HEK293T (cell line): ENCODE measurements at regions not wholly inside any gene's neighbourhood (a gene's known extent, or its start where the extent isn't known, plus 50 kb on each side); places are given as distances from the start of the nearest gene placed in this dataset.

Source experiments
- CTCF ChIA-PET: fragments of 350-600 bp; formaldehyde crosslinking; extraction: SDS; loops from one replicate; lab custom pipeline; 2021; ENCODE audit warnings: antibody characterized with exemption, inconsistent platforms; lab: Yijun Ruan, JAX
- POLR2A ChIA-PET: fragments of 350-600 bp; formaldehyde crosslinking; extraction: SDS; loops from one replicate; lab custom pipeline; 2020; ENCODE audit warnings: antibody characterized with exemption, inconsistent platforms; lab: Yijun Ruan, JAX
- DNase-seq: peaks from one replicate; pipeline ENCODE4 v3.0.0; 2012; ENCODE audit warnings: mixed read lengths; ENCODE audit errors: extremely low spot score
- ARNT ChIP-seq: fragments of 450-650 bp; IDR thresholded peaks from 2 replicates; pipeline ENCODE4 v1.6.1; 2017; ENCODE audit warnings: mild to moderate bottlenecking
- BHLHE40 ChIP-seq: fragments of 450-650 bp; IDR thresholded peaks from 2 replicates; pipeline ENCODE4 v1.6.1; 2016; ENCODE audit warnings: mild to moderate bottlenecking, moderate library complexity, borderline replicate concordance
- CTBP1 ChIP-seq: fragments of 450-650 bp; IDR thresholded peaks from 2 replicates; pipeline ENCODE4 v1.6.1; 2016; ENCODE audit warnings: borderline replicate concordance
- ELF4 ChIP-seq: fragments of 450-650 bp; IDR thresholded peaks from 2 replicates; pipeline ENCODE4 v1.6.1; 2017; ENCODE audit warnings: antibody characterized with exemption
- FOXA1 ChIP-seq: fragments of 450-650 bp; IDR thresholded peaks from 2 replicates; pipeline ENCODE4 v1.6.1; 2016; ENCODE audit warnings: mild to moderate bottlenecking
- FOXK2 ChIP-seq: fragments of 450-650 bp; IDR thresholded peaks from 2 replicates; pipeline ENCODE4 v1.6.1; 2016; ENCODE audit warnings: mild to moderate bottlenecking
- FOXM1 ChIP-seq: fragments of 450-650 bp; IDR thresholded peaks from 2 replicates; pipeline ENCODE4 v1.6.1; 2017; ENCODE audit warnings: mild to moderate bottlenecking, borderline replicate concordance
- HDGF ChIP-seq: fragments of 450-650 bp; IDR thresholded peaks from 2 replicates; pipeline ENCODE4 v1.6.1; 2017; ENCODE audit warnings: antibody characterized with exemption, borderline replicate concordance
- L3MBTL2 ChIP-seq: fragments of 450-650 bp; conservative IDR thresholded peaks from 2 replicates; pipeline ENCODE4 v1.6.1; 2016; ENCODE audit warnings: mild to moderate bottlenecking
- LEF1 ChIP-seq: fragments of 450-650 bp; IDR thresholded peaks from 2 replicates; pipeline ENCODE4 v1.6.1; 2017; ENCODE audit warnings: mild to moderate bottlenecking, borderline replicate concordance
- NFRKB ChIP-seq: fragments of 450-650 bp; IDR thresholded peaks from 2 replicates; pipeline ENCODE4 v1.6.1; 2016; ENCODE audit warnings: mild to moderate bottlenecking, moderate library complexity
- SP1 ChIP-seq: fragments of 450-650 bp; IDR thresholded peaks from 2 replicates; pipeline ENCODE4 v1.6.1; 2017
- SUZ12 ChIP-seq: fragments of 450-650 bp; IDR thresholded peaks from 2 replicates; pipeline ENCODE4 v1.6.1; 2016; ENCODE audit warnings: mild to moderate bottlenecking
- TARDBP ChIP-seq: fragments of 450-650 bp; IDR thresholded peaks from 2 replicates; pipeline ENCODE4 v1.6.1; 2016
- ZNF384 ChIP-seq: fragments of 450-650 bp; IDR thresholded peaks from 2 replicates; pipeline ENCODE4 v1.6.1; 2016
- TF ChIP-seq, protein P1 (sequence below): fragments of 450-650 bp; IDR thresholded peaks from 2 replicates; pipeline ENCODE4 v1.6.1; 2016

DNA sequence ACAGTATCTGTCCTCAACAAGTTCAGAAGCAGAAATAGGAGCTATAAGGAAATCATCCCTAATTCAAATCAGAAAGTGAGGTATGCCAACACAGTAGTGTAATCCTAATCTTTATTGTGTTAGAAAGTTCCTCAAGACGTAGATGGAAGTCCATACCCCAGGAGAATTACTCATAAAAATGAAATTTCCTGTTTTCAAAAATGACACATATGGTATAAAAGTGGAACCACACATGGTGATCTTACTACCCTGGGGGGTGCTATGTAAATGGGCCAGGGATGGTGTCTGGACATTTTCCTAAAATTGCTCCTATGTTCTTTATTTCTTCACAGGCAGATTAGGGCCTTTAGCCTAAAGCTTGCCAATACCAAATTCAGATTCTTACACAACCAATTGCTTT lies 204.1 kb downstream of the ARRDC4 start:
- TF ChIP-seq LEF1 = no peak
- no peak for TF ChIP-seq ELF4
- no peak for TF ChIP-seq CTBP1
- no peak for TF ChIP-seq NFRKB
- TF ChIP-seq FOXK2 = no peak
- TF ChIP-seq FOXM1 = no peak
- TF ChIP-seq TARDBP = no peak
- TF ChIP-seq, protein P1, sequence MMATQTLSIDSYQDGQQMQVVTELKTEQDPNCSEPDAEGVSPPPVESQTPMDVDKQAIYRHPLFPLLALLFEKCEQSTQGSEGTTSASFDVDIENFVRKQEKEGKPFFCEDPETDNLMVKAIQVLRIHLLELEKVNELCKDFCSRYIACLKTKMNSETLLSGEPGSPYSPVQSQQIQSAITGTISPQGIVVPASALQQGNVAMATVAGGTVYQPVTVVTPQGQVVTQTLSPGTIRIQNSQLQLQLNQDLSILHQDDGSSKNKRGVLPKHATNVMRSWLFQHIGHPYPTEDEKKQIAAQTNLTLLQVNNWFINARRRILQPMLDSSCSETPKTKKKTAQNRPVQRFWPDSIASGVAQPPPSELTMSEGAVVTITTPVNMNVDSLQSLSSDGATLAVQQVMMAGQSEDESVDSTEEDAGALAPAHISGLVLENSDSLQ = no peak
- TF ChIP-seq SUZ12 = no peak
- TF ChIP-seq ARNT = no peak
- no peak for TF ChIP-seq SP1
- ChIA-PET CTCF (interaction anchor here (0.6 kb wide), 1 partner anchor 53 kb away, joined by 5 read pairs; no protein-coding TSS in a partner anchor), POLR2A (no interaction called here)
- DNase-seq = no peak

DNA sequence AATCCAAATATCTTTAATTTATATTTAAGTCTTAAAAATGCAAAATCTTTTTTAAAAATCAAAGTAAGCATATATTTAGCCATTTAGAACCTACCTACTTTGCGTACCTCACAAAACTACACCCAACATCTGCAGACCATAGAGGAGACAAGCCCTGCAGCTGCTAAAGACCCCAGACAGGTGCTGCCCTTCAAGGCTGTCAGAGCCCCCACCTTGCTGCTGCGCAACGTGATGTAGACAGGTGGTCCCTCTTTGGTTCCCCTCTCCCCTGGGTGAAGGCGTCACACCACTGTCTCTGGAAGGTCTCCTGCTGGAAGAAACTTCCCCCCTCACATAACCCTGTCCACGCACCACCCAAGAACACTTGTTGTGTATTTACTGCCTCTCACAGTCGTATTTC lies 204.5 kb downstream of the ARRDC4 start:
- TF ChIP-seq LEF1 = no peak
- TF ChIP-seq FOXA1 = no peak
- no peak for TF ChIP-seq FOXK2
- TF ChIP-seq SUZ12 = no peak
- TF ChIP-seq BHLHE40 = no peak
- TF ChIP-seq ZNF384 = no peak
- TF ChIP-seq ELF4 = no peak
- no peak for TF ChIP-seq SP1
- no peak for TF ChIP-seq FOXM1
- TF ChIP-seq L3MBTL2 = no peak
- TF ChIP-seq TARDBP = no peak
- TF ChIP-seq CTBP1 = no peak
- TF ChIP-seq, protein P1 = no peak
- no peak for TF ChIP-seq HDGF
- no peak for TF ChIP-seq NFRKB
- no peak for TF ChIP-seq ARNT
- no peak for DNase-seq
- ChIA-PET POLR2A (no interaction called here), CTCF (interaction anchor here (0.6 kb wide), 1 partner anchor 52 kb away, joined by 5 read pairs; no protein-coding TSS in a partner anchor)

DNA sequence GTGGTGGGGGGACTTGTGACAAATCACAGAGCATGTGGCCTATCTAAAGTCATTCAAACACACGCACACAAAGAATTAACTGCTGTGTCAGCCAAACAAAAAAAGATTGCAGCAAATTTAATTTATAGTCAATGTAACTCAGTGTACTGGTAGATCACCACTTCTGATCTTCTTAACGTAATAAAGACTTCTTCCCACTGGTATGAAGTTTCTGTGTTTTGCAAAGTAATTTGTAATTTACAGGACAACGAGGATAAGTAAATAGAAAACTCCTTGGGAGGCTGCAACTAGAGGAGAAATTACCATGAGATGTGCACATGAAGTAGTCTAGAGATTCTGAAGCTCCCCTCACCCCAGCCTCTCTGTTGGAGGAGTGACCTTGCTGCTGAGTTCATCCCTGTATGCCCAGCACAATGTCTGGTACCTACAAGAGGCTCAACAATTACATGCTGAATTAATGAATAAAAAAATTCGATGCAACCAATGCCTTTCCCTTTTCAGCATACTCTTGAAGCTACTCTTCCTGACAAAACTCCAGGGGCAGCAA lies 207.3 kb downstream of the ARRDC4 start:
- CTCF ChIA-PET = no interaction called here
- POLR2A ChIA-PET = no interaction called here
- TF ChIP-seq HDGF (no peak), TARDBP (no peak), NFRKB (no peak), LEF1 (no peak), FOXA1 (no peak), FOXM1 (no peak), BHLHE40 (no peak), FOXK2 (no peak), SP1 (no peak), CTBP1 (no peak), L3MBTL2 (no peak)

DNA sequence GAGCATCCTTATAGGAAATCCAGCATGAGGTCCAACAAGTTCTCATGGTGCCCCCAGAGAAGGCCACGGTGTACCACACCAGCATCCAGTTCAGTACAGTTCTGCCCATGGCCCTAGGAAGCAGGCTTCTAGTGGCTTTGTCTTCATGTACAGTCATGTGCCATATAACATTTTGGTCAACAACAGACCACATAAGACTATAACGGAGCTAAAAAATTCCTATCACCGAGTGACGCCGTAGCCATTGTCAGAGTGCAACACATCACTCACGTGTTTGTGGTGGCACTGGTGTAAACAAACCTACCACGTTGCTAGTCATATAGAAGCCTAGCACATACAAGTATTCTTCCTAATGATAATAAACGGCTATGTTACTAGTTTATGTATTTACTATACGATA lies 209.0 kb downstream of the ARRDC4 start:
- ChIA-PET CTCF (no interaction called here), POLR2A (no interaction called here)
- no peak for DNase-seq
- TF ChIP-seq CTBP1 (no peak), BHLHE40 (no peak), LEF1 (no peak), HDGF (no peak), ELF4 (no peak), ZNF384 (no peak)

More for the DNA sequence above, 207.3 kb downstream of the ARRDC4 start:
- DNase-seq = no peak

DNA sequence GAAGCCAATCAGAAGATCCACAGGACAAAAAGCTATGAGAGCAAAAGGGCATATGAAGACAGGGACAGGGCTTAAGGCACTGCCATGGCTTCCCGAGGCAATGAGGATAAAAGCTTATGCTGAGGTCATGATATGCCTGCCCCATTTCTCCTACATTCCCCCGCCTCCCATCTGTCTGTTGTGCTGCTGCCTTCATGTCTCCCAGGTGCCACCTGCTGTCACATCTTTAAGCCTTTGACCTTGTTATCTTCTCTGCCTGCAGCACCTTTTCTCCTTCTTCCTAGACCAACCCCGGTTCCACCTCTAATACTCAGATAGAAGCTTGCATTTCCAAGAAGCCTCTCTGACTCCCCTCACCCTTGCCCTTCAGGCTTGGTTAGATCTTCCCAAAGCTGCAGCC lies 213.8 kb downstream of the ARRDC4 start:
- no peak for DNase-seq
- POLR2A ChIA-PET = no interaction called here
- TF ChIP-seq SUZ12 = no peak
- TF ChIP-seq FOXA1 = no peak
- no peak for TF ChIP-seq TARDBP
- TF ChIP-seq HDGF = no peak
- TF ChIP-seq ARNT = no peak
- no peak for TF ChIP-seq L3MBTL2
- TF ChIP-seq SP1 = no peak
- TF ChIP-seq, protein P1 = no peak
- CTCF ChIA-PET = no interaction called here

DNA sequence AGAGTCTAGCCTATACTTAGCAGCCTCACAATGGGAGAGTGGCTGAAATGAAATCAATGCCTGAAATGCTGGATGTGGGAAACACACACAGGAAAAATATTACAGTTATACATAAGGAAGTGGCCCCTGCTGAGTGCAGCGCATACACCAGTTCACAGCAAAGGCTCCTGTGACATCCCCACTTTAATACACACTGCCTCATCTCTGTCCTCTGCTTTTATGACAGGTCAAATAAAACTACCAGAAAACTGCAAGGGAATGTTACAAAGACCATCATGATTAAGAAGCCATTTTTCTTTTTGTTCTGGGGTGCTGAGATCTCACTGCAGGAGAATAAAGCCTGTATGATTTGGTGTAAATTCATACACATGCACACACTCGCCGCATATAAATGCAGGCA lies 214.3 kb downstream of the ARRDC4 start:
- POLR2A ChIA-PET = no interaction called here
- TF ChIP-seq SUZ12 (no peak), ARNT (no peak), NFRKB (no peak), L3MBTL2 (no peak), LEF1 (no peak), FOXA1 (no peak), ELF4 (no peak), TARDBP (no peak), FOXK2 (no peak), ZNF384 (no peak), BHLHE40 (no peak), FOXM1 (no peak)
- TF ChIP-seq, protein P1 = no peak
- no peak for DNase-seq
- CTCF ChIA-PET = interaction anchor here (1.5 kb wide), 1 partner anchor 283 kb away, joined by 3 read pairs; no protein-coding TSS in a partner anchor
